GM21515 (cell line): ENCODE measurements at regions not wholly inside any gene's neighbourhood (a gene's known extent, or its start where the extent isn't known, plus 50 kb on each side); places are given as distances from the start of the nearest gene placed in this dataset.

Experiments
- ATAC-seq: cut with Tn5 transposase; IDR thresholded peaks from one replicate; pipeline ENCODE4 v1.9.1; 2021; ENCODE audit not compliant: unreplicated experiment

DNA sequence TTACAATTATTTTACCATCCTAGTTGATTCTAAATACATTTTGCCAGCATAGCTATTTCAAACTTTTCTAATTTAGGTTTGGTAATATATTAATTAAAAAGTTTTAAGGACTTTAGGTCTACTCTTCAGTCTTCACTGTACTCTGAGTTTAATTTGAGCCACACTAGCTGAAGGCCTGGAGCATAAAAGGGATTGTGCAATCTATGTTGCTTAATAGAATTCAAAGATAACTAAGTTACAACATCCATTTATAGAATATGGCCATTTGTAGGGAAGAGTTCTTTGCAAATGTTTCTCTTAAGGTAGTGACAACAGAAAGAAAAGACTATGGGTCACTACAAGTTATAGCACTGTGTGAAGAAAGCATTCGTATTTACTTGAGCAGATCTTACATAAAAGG is 702.2 kb upstream of the NRXN1 start:
- no peak for ATAC-seq

GRCh38 chr2:51723691-51724090 is 691.8 kb upstream of the NRXN1 start:
- no peak for ATAC-seq

- ATAC-seq = no peak
Observed at GRCh38 chr2:51722311-51722710, 690.4 kb upstream of the NRXN1 start.

GRCh38 chr2:51720826-51721225 is 688.9 kb upstream of the NRXN1 start:
- ATAC-seq = no peak

DNA sequence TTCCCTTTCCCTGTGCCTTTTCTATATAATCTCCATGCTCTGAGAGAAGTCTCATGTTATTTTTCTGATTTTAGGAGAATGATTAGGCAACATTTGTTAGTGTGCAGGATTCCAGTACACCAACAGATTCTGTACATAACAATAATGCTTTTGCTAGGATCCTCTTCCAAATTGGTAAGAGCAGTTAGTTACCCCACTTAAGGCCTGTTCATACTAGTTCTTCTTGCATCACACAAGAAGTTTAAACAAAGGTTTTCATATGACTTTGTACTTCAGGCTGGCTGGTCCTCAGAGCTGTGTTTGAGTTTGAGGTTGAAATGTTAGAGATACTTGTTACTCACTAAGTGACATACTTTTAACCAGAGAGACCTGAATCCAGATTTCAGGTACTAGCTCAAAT is 686.9 kb upstream of the NRXN1 start:
- no peak for ATAC-seq

DNA sequence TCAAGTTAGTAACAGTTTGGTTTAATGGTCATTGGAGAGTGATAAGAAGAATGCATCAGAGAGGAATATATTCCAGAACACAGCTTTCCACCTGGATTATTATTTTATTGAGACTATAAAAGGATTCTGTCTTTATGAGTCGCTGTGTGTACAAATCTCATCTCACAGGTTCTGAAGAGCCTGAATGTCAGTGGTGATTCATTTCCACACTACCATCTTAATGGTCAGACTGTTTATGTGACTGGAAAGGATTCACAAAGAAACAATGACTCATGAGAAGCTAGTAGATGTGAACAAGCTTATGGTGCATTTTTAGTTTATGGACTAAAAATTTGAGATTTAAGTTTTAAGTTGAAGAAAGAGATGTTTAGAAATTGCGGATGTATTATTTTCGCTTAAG is 685.4 kb upstream of the NRXN1 start:
- no peak for ATAC-seq

DNA sequence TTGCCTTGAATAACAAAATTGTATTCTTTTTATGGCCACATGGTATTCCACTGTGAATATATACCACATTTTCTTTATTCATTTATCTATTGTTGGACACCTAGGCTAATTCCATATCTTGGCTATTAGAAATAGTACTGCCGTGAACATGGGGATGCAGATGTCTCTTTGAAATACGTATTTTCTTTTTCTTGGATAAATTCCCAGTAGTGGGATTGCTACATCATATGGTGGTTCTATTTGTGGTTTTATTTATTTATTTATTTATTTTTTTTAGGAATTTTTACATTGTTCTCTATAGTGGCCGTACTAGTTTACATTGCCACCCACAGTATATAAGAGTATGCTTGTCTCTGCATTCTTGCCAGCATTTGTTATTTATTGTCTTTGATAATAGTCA is 679.8 kb upstream of the NRXN1 start:
- no peak for ATAC-seq

DNA sequence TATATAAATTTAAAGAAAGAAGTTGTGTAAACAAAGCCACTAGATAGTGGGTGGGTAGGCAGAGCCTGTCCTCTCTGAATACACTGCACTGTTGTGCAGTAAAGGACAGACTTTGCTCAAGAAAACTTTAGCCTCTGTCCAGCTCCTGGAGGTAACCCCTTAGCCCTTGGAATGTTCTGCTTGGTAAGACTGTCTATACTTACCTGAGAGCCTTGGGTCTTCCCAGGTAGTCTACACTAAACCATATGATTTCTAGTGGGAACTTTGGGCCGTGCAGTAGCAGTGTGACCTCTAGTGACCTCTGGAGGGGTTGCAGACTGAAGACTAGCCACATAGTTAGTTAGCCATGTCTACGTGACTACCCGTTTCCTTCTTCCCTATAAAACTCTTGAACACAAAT is 678.3 kb upstream of the NRXN1 start:
- no peak for ATAC-seq

DNA sequence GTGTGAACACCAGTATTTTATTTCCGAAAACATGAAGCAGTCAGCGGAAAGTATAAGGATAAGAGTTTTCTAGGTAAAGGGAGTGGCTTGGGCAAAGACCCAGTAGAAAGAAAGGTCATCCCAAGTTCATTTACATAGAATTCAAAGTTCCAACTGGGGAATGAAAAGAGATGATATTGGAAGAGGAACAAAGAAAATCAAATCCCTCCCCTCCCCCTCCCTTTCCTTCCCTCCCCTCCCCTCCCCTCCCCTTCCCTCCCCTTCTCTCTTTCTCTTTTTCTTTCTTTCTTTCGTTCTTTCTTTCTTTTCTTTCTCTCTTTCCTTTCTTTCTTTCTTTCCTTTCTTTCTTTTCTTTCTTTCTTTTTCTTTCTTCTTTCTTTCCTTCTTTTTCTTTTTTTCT is 675.7 kb upstream of the NRXN1 start:
- ATAC-seq = no peak

- ATAC-seq = no peak
Observed at GRCh38 chr2:51706220-51706619, 674.3 kb upstream of the NRXN1 start.

DNA sequence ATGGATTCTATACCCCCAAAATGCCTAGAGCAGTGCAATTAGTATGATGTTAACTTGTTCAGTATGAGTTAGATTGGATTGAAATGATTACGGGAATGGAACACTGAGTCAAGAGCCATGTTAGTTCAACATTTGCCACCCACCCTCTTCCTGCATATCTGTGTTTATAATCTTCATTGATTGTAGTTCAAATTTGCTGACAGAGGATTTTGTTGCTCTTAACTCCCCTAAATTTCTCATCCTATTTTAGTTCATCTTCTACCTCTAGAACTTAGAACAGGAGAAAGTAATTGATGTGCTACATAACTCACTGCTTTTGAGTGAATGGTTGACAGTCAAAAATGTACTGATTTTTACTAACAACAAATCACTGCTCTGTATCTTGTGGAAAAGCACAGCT is 673.5 kb upstream of the NRXN1 start:
- ATAC-seq = no peak

GRCh38 chr2:51698021-51698420 is 666.1 kb upstream of the NRXN1 start:
- ATAC-seq = no peak

DNA sequence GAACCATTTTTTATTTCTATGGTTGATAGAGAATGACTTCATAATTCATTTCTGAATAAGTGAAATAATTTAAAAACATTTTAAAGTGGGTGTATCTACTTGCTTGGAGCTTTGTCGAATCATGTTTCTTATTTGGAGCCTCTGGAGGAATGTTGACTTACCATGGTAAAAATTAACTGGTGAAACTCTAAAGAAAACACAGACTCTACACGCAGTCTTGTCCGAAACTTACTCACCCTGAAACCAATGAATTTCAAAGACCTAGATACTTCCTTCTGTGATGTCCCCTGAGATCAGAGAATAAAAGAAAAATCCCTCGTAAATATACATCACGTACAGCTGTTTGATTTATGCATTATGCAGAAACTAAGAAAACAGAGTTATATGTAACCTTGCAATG is 665.2 kb upstream of the NRXN1 start:
- no peak for ATAC-seq

- no peak for ATAC-seq
Observed at GRCh38 chr2:51695531-51695930, 663.6 kb upstream of the NRXN1 start.

DNA sequence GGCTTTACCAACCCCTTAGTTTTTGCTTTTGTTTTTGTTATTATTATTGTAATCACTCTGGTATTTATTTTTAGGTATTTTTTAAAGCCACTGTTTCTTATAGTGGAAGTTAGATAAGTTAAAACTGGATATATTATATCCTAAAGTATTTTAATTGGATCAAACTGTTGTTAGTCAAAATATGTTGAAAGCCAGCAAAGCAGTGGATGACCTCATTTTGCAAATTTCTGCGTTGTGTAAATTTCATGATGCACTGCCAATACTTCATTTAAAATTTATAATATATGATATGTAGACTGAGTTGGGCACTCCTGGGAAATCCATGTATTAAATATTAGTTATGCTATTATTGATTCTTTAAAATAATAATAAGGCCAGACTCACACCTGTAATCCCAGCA is 661.7 kb upstream of the NRXN1 start:
- no peak for ATAC-seq

- ATAC-seq = no peak
Observed at GRCh38 chr2:51681854-51682253, 649.9 kb upstream of the NRXN1 start.

DNA sequence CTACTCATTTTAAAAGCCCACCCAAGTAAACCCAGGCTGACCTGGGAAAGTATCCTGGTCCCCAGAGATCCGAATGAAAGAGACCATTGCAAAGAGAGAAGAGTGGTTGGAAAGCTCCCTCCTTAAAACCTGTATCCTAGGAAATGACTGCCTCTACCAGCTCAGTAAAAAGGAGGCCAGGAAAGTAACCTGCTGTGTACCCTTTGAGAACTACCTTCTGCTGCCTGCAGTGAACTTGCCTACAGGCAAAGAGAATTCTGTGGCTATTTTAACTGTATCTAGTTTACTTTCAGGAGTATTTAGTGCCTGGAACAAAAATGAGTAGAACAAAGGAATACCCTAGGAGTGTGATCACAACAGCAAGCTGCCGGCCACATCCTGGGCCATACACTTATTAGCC is 641.7 kb upstream of the NRXN1 start:
- no peak for ATAC-seq

GRCh38 chr2:51667679-51668078 is 635.7 kb upstream of the NRXN1 start:
- no peak for ATAC-seq

DNA sequence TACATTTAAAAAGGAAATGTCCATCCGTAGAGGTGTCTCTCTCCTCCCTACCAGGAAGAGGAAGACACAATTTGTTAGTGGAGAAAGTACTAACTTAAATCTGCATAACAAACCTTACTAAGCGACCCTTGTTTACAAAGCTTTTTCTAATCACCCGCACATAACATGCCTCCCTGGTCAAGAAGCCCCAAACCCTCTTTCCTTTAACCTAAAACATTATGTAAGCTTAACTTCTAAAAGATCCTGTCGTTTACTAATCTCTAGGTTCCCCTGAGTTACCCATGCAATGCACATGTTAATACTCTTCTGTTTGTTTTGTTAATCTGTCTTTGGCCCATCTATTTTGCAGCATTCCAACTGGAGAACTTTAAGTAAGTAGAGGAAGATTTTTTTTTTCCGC is 630.3 kb upstream of the NRXN1 start:
- no peak for ATAC-seq

GRCh38 chr2:51657849-51658248 is 625.9 kb upstream of the NRXN1 start:
- ATAC-seq = no peak

DNA sequence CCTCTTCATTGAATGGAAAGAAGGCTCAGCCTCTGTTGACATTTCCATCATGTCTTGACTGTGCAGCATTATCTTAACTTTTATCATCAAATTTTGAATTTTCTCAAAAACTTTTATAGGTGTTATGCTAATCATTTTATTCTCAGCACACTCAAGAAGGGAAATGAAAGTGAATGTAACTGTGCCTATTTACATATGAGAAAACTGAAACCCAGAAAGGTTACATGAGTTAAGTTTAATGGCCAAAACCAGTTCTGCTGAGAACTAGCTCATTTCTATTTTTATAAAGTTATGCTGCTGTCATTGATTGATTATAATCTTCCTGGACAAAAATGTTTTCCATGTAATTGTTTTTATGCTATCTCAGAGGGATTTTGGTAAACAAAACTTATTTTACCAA is 618.8 kb upstream of the NRXN1 start:
- no peak for ATAC-seq

DNA sequence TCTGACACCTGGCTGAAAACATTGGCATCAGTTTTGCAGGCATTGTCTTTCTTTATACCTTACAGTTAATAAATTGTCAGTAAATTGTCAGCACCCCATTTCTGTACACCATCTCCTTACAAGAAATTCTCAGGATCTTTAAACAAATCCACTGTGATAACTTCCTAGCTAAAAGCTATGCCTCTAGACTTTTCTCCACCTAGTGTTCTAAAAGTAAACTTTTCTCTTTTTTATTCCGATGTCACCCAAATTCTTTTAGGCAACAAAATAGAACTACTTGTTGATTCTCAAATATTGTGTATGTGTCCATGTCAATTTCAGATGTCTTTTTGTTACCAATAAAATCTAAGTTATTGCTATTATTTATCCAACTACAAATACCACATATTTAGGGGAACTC is 617.4 kb upstream of the NRXN1 start:
- ATAC-seq = no peak

GRCh38 chr2:51638811-51639210 is 606.9 kb upstream of the NRXN1 start:
- ATAC-seq = no peak

GRCh38 chr2:51633073-51633472 is 601.1 kb upstream of the NRXN1 start:
- no peak for ATAC-seq
